PC-9 (cell line): ENCODE measurements at regions not wholly inside any gene's neighbourhood (a gene's known extent, or its start where the extent isn't known, plus 50 kb on each side); places are given as distances from the start of the nearest gene placed in this dataset.

ENCODE experiments used
- EZH2 ChIP-seq: fragments of 200-600 bp; sonication (generic); IDR thresholded peaks from 2 replicates; pipeline ENCODE4 v1.8.0; 2017; ENCODE audit warnings: antibody characterized with exemption, low read depth
- TF ChIP-seq, protein P1 (sequence below): fragments of 200-600 bp; sonication (generic); conservative IDR thresholded peaks from 2 replicates; pipeline ENCODE4 v1.6.1; 2017; ENCODE audit warnings: mixed run types, antibody characterized with exemption, mild to moderate bottlenecking, moderate library complexity

DNA sequence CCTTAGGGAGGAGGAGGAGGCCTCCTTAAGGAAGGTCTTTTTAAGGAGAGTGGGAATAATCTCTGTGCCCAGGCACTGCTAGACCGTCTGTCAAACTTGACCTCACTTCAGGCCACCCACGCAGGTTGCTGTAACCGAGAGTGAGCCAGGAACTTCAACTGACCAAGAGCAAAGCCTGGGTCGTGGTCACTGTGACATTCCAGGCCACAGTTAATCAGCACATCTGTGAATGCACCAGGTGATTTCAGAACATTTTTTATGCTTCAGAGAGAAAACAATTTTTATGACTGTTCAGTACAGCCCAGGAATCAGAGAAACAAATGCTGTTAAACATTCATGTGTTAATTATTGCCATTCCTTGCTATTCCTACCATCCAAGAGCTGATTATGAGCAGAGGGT is 226.6 kb upstream of the ASIC2 start:
- TF ChIP-seq, protein P1, sequence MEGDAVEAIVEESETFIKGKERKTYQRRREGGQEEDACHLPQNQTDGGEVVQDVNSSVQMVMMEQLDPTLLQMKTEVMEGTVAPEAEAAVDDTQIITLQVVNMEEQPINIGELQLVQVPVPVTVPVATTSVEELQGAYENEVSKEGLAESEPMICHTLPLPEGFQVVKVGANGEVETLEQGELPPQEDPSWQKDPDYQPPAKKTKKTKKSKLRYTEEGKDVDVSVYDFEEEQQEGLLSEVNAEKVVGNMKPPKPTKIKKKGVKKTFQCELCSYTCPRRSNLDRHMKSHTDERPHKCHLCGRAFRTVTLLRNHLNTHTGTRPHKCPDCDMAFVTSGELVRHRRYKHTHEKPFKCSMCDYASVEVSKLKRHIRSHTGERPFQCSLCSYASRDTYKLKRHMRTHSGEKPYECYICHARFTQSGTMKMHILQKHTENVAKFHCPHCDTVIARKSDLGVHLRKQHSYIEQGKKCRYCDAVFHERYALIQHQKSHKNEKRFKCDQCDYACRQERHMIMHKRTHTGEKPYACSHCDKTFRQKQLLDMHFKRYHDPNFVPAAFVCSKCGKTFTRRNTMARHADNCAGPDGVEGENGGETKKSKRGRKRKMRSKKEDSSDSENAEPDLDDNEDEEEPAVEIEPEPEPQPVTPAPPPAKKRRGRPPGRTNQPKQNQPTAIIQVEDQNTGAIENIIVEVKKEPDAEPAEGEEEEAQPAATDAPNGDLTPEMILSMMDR: no peak
- TF ChIP-seq EZH2: no peak
